HL-60 (cell line): ENCODE measurements at regions not wholly inside any gene's neighbourhood (a gene's known extent, or its start where the extent isn't known, plus 50 kb on each side); places are given as distances from the start of the nearest gene placed in this dataset.

ENCODE experiments used
- DNase-seq, 2 experiments: peaks; one replicate each; pipeline ENCODE4 v3.0.0-alpha.2; 2010 to 2020; ENCODE audit warnings: low read depth in 1 of 2, low spot score in 1 of 2
- H3K27ac ChIP-seq: fragments of 250-450 bp; sonication (Bioruptor Pico); replicated peaks from 2 replicates; pipeline ENCODE4 v1.5.1; 2020; ENCODE audit warnings: mild to moderate bottlenecking, moderate library complexity
- H3K27me3 ChIP-seq: fragments of 250-450 bp; sonication (Bioruptor Pico); 2 replicates; pipeline ENCODE4 v1.5.1; 2021; ENCODE audit warnings: mild to moderate bottlenecking, moderate library complexity; ENCODE audit not compliant: insufficient read depth, poor library complexity, severe bottlenecking
- H3K4me3 ChIP-seq: replicated peaks from 2 replicates; pipeline ENCODE4 v1.5.1; 2011; ENCODE audit warnings: mild to moderate bottlenecking, control low read depth, low read length; ENCODE audit not compliant: insufficient read depth
- GABPA ChIP-seq: IDR thresholded peaks from 2 replicates; pipeline ENCODE4 v1.6.1; 2012; ENCODE audit warnings: low read depth
- POLR2AphosphoS5 ChIP-seq: IDR thresholded peaks from 2 replicates; pipeline ENCODE4 v1.6.1; 2012; ENCODE audit warnings: low read depth
- SPI1 ChIP-seq: IDR thresholded peaks from 2 replicates; pipeline ENCODE4 v1.6.1; 2012; ENCODE audit warnings: low read depth, mild to moderate bottlenecking, borderline replicate concordance
- TF ChIP-seq, protein P1 (sequence below): IDR thresholded peaks from 2 replicates; pipeline ENCODE4 v1.6.1; 2012; ENCODE audit warnings: low read depth; ENCODE audit not compliant: insufficient replicate concordance
- TF ChIP-seq, protein P2 (sequence below): IDR thresholded peaks from one replicate; pipeline ENCODE4 v1.5.1; 2011; ENCODE audit warnings: low read length, control low read depth, inconsistent platforms; ENCODE audit not compliant: insufficient read depth

DNA sequence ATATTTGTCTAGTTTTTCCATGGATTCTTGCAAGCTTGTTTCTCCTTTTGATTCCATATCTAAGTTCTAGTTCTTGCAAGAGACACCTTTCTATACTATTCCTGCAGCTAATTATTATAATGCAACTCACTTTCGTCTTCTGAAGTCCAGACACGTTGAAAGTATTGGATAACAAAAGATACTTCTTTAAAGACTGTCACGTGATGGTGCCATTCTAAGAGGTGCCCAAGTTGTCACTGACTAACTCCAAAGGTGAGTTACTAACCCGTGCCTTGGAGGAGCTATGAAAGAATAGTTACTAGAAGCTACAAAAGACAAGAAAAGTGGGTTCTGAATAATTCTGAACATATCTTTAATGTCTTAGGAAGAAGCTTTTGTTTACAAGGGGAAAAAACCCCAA lies 322.6 kb downstream of the HDGFL1 start:
- TF ChIP-seq, protein P1, sequence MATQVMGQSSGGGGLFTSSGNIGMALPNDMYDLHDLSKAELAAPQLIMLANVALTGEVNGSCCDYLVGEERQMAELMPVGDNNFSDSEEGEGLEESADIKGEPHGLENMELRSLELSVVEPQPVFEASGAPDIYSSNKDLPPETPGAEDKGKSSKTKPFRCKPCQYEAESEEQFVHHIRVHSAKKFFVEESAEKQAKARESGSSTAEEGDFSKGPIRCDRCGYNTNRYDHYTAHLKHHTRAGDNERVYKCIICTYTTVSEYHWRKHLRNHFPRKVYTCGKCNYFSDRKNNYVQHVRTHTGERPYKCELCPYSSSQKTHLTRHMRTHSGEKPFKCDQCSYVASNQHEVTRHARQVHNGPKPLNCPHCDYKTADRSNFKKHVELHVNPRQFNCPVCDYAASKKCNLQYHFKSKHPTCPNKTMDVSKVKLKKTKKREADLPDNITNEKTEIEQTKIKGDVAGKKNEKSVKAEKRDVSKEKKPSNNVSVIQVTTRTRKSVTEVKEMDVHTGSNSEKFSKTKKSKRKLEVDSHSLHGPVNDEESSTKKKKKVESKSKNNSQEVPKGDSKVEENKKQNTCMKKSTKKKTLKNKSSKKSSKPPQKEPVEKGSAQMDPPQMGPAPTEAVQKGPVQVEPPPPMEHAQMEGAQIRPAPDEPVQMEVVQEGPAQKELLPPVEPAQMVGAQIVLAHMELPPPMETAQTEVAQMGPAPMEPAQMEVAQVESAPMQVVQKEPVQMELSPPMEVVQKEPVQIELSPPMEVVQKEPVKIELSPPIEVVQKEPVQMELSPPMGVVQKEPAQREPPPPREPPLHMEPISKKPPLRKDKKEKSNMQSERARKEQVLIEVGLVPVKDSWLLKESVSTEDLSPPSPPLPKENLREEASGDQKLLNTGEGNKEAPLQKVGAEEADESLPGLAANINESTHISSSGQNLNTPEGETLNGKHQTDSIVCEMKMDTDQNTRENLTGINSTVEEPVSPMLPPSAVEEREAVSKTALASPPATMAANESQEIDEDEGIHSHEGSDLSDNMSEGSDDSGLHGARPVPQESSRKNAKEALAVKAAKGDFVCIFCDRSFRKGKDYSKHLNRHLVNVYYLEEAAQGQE, result no peak
- TF ChIP-seq POLR2AphosphoS5 (no peak), SPI1 (no peak)
- TF ChIP-seq, protein P2, sequence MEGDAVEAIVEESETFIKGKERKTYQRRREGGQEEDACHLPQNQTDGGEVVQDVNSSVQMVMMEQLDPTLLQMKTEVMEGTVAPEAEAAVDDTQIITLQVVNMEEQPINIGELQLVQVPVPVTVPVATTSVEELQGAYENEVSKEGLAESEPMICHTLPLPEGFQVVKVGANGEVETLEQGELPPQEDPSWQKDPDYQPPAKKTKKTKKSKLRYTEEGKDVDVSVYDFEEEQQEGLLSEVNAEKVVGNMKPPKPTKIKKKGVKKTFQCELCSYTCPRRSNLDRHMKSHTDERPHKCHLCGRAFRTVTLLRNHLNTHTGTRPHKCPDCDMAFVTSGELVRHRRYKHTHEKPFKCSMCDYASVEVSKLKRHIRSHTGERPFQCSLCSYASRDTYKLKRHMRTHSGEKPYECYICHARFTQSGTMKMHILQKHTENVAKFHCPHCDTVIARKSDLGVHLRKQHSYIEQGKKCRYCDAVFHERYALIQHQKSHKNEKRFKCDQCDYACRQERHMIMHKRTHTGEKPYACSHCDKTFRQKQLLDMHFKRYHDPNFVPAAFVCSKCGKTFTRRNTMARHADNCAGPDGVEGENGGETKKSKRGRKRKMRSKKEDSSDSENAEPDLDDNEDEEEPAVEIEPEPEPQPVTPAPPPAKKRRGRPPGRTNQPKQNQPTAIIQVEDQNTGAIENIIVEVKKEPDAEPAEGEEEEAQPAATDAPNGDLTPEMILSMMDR, result no peak
- DNase-seq, result no peak
- H3K27ac ChIP-seq, result no peak overlapping the region
- H3K4me3 ChIP-seq, result no peak overlapping the region
- H3K27me3 ChIP-seq, result no peaks in the 10 kb centered on the region

DNA sequence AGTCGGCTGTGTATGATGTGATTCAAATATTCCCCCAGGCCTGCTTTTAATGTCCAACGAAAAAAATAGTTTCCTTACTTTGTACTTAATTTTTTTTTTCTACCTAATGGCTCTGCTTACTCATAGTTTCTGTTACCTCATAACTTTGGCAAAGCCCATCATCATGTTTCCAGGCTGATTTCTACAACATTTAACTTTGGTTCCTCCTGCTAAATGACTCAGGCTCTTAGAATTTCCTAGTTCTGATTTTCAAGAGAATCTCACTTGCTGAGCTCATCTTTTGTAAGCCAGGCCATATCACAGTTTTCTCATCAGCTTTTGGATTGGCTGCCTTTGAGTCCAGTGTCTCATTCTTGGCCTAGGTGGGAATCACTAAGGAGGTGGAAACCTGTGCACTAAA lies 323.1 kb downstream of the HDGFL1 start:
- TF ChIP-seq, protein P2, result no peak
- Histone ChIP-seq H3K4me3 (no peak overlapping the region), H3K27me3 (no peaks in the 10 kb centered on the region), H3K27ac (no peak overlapping the region)
- no peak for DNase-seq

DNA sequence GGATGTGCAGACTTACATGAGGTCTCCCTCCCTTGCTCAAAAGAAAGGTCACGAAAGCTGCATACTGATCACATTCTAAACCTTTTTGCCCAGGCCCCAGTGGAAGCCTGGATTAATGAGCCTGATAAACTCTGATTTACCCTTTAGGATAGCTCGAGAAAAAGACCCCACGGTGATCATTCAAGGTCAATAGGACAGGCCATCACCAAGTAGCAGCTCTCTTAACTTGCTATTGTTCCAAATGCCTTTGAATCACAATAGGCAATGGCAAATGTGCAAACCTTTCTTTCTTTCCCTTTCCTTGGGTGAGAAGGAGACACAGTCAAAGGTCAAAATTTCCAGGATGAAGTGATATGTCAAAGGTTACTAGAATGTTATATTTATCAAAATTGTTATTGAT lies 327.3 kb downstream of the HDGFL1 start:
- Histone ChIP-seq H3K27me3 (no peaks in the 10 kb centered on the region), H3K4me3 (no peak overlapping the region), H3K27ac (no peak overlapping the region)
- no peak for TF ChIP-seq GABPA
- TF ChIP-seq, protein P1, result no peak
- no peak for DNase-seq

DNA sequence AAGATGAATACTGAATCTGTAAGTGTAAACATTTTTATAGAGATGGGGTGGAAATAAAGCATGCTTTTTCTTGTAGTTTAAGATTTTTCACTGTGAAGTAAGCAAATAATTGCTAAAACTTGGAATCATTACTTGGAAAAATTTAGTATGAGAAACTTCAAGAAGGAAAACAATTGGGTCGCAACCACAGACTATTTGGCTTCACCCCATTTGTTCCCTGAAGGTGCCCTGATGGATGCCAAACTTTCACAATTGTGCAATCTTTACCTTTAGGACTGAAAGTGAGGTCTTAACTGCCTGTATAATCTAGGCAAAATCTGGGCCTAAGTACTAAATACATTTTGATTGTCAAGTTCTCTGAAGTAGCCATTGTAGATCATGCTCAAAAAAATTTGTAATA lies 330.1 kb downstream of the HDGFL1 start:
- no peak overlapping the region for H3K4me3 ChIP-seq
- no peak overlapping the region for H3K27ac ChIP-seq
- no peaks in the 10 kb centered on the region for H3K27me3 ChIP-seq
- no peak for DNase-seq
- TF ChIP-seq GABPA (no peak), POLR2AphosphoS5 (no peak), SPI1 (no peak)
- TF ChIP-seq, protein P2, result no peak
- TF ChIP-seq, protein P1, result no peak
